Stimulated activated CD8-positive, alpha-beta memory T cell treated with anti-CD3 and anti-CD28 coated beads, Interleukin-4, amount 100 ng/mL, for 24 hours (primary cell): ENCODE measurements at regions not wholly inside any gene's neighbourhood (a gene's known extent, or its start where the extent isn't known, plus 50 kb on each side); places are given as distances from the start of the nearest gene placed in this dataset.
"Not testable (repeated sequence)": the region's sequence is repeated elsewhere in the genome, so short reads cannot be mapped to it uniquely, and the experiment has no call there.

Experiments used
- DNase-seq: peaks from one replicate; pipeline ENCODE4 v3.0.0-alpha.2; 2020; ENCODE audit warnings: low read depth

DNA sequence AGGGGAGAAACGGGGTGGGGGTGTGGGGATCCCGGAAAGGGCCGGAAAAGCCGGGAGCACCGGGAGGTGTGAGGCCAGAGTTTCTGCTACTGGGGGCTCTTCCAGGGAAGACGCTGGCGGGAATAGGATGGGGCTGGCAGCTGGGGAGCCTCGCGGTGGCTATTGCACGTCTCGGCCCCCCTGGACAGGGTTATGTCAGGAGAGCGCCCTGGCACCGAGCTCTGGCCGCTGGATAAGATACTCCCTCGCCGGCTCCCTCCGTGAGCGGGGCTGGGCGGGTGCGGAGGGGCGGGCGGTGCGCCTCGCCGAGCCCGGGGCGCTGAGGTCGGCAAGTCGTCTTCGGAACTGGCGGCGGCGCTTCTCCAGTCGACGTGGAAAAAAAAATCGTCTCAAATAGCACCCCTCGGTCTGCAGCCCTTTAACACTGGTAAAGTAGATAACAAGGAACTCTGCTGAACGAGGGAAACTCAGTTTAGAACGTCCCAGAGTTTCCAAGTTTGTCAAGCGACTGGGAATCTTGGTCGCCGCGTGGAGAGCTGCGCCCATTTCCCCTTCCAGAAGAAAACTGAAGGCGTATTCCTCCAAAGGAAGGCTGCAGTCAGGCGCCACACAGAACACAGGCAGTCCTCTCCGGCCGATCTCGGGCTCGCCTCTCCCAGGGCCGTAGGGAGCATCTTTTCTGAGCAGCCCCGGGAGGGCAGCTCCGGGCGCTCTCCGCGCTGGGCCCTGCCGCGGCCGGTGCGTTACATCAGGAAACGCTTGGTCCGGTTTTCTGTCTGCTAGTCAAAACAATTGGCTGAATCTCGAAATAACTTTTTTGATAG, 115.1 kb downstream of the KCNRG start:
- DNase-seq, result no peak

DNA sequence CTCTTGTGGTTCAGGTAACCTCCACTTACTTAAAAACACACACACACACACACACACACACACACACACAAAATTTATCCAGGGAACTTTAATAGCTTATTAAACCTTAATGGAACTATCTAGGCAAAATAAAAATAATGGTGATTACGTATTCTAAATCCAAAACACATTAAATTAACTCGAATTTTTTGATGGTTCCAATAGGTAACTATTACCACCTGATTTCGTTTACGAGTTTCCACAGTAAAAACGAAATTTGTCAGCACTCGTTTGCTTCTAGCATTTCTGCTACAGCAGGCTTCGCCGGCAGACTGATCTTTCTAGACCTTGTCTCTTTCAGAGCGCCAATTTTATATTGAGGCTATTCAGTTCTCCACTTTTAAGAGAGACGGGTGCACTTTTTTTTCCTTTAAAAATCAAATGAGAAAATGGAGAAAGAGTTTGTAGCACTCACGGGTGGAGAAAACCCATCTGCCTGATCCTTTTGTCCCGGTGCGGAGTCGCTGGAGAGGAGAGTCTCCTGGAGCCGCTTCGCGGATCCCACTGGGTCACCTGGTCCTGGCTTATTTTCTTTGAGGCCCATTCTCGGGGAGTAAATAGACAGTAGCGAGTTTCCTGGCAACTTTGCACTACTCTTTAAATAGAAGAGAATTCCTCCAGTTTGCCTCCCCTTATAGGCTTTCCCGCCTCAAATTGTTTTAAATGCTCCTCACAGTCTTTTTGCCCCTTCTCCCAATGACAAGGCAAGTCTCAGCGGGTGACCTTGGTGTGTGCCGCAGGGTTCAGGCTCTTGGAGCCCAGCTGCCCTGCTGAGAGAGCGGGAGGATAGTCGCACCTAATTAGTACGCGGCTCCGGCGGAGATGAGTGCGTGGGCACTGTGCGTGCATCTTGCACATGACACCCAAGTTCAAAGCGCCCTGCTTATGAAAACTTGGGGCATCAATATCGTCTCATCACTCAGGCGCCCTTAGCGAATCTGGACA, 117.0 kb downstream of the KCNRG start:
- no peak for DNase-seq

DNA sequence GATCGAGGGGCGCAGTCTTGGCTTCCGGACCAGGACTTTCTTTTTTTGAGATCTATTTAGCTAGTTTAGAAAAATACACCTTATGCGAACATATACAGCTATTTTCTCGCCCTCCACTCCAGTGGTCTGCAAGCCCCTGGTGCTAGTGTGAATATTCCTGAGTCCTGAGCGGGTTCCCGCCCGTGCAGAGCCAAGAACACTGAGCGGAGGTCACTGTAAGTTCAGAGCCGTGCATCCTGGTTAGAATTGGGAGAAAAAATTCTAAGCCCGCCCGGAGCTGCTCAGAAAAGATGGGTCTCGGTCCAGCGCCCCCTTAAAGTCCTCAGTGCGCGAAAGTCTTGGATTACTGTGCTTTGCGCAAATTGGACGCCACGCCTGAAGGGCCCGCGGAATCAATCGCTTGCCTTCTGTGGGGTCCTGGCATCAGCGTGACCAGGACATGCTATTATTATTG, 117.7 kb downstream of the KCNRG start:
- no peak for DNase-seq

DNA sequence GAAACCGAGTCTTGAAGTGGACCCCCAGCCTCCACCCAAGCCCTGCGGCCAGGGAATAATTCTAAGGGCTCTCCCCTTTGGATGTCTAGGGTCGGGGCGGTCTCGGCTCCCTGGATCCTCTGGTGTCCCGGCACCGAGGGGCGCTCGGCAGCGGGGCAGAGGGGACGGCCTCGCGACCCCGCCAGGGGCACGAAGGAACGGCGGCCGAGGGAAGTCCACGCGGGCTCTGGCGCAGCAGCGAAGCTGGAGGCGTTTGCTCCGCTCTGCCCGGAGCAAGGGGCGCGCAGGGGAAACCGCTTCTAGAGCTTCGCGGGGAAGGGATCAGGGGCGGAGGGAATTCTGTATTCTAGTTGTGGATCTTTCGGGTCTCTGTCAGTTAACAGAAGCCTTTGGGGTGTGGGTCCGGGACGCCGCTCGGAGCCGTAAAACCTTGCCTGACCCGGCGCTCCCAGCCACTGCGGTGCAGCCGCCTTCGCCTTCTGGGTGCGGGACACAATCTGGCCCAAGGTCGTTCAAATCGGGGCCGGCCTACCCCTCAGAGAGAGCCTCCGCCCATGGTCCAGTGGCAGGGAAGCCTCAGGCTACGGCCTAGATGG, 118.2 kb downstream of the KCNRG start:
- DNase-seq, result no peak

DNA sequence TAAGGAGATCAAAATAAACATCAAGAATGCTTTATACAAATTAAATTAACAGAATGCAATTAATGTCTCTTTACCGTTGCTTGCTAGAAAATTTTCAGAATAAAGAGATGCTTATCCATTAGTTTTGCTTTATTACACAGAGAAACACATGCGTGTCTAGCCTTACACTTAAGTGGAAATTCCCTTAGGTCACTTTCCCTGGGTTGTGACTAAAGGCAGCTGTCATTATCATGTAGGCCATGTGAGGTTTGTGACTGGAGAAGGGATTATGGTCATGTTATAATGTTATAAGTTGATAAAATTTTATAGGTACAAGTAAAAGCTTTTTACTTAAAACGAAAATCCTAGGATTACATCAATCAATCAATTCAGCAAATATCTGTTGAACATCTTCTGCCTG, 121.0 kb downstream of the KCNRG start:
- DNase-seq, result no peak

DNA sequence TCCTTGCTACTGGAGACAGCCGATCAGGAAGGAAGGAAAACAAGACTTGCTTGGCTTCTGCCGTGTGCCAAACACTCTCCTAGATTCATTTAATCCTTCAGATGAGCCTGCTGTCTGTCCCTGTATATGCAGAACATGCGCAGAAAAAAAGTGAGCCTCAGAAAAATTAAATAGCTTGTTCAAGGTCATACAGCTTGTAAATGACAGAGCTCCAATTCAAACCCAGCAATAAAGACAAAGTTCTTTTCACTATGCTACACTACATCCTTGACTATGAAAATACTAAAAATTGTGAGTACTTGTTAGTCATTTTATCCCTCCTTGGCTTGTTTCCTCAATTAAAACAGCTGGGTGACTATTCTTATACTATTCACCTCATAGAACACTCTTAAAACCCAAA, 121.4 kb downstream of the KCNRG start:
- DNase-seq, result no peak

DNA sequence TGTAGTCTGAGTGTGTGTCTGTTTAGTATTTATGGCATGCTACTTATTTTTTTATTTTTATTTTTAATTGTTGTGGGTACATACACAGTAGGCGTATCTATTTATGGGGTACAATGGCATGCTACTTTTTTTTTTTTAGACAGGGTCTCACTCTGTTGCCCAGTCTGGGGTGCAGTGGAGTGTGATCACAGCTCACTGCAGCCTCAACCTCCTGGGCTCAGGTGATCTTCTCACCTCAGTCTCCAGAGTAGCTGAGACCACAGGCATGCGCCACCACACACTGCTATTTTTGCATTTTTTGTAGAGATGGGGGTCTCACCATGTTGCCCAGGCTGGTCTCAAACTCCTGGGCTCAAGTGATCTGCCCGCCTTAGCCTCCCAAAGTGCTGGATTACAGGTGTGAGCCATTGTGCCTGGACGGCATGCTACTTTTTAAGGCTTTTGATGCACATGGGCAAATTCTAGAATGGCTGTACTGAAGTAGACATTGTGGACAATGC, 124.2 kb downstream of the KCNRG start:
- not testable (repeated sequence) for DNase-seq

DNA sequence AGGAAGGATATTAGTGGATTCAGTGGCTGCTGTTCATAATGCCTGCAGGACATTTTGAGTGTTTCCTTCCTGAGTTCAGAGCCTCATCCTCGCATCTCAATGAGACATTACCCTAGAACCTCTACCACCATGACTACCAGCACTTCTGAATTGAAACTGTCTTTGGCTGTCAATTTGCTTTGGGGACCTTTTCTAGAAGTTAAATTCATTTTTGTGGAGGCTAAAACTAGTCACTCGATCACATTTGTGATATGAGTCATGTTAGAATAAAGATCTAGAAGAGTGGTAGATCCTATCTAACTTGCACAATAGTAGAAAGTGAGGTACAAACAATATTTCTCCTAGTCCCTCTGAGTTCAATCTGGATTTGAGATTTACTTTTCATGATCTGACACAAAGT, 124.9 kb downstream of the KCNRG start:
- no peak for DNase-seq

DNA sequence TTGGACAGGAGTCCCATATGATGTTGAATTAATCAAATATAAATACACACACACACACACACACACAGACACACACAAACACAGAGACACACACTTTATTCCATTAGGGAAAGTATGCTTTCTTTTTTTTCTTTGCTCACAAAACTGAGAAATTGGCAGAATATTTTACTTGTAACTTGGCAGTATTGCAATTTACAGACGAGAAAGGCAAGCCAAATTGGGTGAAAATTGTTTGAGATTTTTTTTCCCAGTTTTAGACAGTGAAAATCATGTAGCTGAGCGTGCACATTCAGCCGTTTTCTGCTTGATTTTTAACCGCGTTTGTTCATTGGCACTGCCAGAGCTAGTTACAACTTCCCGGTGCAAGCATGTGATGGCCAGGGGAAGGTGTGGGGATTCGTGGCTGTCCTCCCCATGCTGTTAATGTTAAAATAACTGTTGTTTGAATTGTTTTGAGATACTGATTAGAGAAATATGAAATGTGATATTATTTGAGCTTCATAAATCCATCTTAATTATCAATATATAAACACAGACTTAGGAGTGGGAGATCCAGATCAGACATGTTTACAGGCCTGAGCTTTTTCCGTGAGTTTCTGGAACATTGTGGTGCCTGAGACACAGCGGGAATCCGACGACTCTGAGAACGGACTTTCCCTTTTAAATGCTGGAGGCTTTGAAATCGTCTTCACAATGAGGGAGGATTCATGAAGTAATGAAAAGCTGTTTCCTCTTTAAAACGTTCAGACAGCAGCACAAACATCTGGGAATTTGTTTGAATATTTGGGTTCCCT, 125.5 kb downstream of the KCNRG start:
- DNase-seq, result no peak

DNA sequence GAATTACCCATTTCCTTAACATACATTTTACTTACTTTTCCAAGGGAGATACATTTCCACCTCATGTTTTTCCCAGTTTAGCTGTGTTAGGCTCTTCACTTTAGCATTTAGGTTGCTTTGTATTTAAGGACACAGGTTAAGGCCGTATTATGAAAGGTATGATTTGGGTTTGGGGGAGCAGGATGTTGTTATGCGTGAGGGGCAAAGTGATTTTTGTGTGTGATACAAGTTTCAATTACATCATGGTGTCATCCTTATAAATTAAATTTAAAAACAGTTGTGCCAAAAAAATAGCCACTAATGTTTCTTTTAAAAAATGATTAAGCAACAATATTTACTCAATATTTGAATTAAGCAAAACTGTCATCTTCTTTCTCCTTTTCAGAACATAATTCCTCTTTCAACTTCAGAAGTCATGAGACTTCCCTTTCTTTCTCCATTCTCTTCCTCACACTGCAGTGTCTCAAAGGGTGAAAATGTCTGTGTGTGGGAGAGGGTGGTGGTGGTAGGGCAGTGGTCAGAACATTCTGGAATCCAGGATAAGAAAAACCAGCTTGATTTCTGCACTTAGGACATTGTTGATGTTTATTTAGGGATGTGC, 126.2 kb downstream of the KCNRG start:
- no peak for DNase-seq

DNA sequence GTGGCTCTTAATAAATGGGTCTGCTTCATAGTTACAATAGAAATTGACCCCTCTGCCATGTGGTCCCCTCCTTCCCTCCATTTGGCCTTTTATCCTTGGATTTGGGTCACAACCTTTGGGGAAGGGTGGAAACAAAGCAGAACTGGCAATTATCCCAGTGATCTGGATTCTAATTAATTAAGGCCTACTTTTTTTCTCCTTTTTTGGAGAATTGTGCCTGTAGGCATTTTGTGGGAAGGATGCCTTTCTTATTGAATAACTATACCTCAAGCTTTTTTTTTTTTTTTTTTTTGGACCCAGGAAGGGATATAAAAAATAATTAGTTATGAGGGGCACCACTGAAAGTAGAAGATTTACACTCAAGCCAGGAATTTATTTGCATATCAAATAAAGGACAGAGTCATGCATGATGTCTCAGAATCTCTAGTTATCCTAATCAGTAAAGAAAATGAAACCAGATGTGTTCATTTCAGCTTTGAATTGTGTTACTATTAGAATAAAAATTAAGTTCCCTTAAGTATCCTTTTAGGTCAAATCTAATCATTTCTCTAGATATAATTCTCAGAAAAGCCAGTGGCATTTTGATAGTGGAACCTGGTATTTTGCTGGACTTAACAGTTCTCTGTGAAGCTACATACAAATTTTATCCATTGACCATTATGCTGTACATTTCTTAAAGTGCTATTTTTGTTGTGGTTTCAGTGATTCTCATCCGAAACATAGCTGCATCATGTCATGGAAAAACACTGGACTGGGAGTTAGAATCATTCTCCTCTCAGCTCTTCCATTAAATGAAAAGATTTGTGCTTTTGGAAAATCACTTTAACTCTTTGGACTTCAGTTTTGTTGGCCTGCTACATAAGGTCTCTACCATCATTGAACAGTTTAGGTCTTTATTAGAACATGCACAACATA, 129.3 kb downstream of the KCNRG start:
- DNase-seq, result no peak

DNA sequence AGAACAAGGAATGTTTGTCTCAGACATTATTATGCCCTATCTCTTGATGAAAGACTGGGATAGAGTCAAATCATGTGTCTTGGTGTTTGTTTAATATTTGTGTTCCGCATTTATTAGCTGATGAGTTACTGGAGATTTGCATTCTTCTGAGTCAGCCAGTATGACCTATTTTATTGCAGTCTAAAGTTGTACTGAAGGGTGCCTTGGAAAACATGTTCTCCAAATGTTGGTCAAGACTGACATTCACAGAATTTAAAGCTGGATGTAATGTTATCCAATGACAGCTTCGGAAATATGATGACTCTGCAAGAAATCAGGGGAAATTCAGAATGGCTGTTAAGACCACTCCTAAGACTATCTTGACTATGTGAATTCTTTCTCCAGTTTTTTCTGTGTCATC, 134.0 kb downstream of the KCNRG start:
- no peak for DNase-seq

DNA sequence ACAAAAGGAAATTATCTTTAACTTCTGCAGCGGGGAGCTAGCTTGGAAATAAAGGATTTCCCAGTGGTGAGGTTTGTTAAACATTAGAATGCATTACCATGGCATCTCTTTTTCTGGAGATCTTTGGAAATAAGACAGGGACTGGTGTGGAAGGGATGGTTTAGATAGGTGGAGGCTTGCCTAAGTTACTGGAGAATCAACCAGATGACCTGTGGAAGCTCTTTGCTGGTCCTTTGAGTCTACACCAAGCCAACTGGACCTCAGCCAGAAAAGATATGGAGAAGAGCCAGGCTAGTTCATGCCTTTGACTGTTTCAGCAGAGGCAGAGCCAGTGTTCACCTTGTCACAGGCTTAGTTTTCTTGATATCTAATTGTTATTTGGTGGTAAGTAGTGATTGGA, 134.7 kb downstream of the KCNRG start:
- no peak for DNase-seq

DNA sequence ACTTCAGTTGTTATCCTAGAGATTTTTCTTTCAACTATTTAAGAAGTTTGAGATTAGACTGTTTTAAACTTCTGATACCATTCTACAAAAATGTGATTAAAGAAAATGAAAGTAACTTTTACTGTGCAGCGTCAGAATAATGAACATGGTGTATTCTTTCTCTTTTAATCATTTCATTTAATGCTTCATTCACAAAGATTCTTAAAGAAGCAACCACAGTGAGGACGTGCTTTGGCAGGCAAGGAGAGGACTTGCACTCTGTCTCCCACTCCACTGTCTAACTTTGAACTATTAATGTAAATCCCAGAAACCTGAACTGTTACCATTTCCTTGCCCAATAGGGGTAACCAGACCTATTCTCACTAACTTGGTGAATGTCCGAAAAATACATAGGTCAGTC, 137.0 kb downstream of the KCNRG start:
- no peak for DNase-seq

DNA sequence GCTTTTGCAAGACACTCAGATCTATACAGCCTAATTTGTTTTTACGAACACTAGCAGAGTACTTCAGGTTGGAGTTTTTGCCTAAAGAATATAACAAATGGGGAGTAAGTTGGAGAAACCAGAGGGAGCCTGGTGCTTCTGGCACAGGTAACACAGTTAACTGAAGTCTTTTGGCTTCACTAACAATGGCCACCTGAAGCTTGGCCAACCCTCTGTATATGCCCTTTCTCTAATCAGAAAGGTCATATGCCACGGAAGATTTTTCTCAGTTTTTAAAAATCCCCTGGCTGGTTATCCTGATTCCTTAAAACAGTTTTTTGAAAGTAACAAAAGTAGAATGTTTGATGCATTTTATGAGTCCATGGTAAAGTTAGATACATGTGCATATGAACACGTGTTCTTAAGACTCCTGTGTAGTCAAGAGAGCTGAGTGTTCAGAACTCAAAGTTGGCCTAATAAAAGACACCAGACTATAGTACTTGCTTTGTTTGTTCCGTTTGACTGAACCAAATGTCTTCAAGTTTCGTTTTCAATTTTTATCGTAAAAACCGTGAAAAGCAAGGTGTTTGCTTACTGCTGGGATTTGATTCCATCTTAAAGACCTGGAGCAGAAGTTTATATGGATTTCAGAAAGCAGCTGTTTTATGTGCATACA, 137.5 kb downstream of the KCNRG start:
- DNase-seq, result no peak

DNA sequence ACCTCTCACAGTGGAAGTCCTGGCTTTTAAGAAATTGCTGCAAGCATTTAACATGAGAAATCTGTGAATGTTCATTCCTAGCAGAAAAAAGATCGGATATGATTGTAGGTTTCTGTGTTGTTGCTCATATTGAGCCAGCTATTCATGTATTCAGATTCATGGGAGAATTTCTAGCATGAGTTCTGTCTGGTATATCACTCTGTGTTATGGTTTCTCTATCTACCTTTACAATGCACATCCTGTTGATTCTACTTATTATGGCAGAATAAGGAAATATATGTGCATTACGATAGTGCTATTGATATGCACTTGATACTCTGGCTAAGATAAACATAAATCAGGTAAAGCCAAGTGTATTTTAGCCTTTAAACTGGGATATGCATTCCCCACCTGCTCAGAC, 138.2 kb downstream of the KCNRG start:
- DNase-seq, result no peak

DNA sequence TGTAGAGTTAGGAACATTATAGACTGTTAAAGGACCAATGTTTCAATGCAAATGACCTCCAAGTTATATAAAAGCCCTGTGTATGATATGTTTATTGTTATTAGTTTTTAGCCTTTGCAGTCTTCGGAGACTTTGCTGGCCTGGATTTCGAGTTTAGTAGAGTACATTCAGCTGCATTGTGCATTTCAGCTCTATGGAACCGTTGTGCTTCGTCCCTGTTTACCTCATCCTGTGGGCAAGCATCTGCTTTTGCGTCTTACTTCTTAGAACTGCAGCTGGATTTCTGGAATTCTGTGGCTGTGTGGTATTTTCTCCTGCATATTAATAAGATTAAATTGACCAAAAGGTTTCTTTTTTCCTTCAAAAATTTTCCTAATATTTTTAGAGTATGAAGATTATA, 138.6 kb downstream of the KCNRG start:
- no peak for DNase-seq

DNA sequence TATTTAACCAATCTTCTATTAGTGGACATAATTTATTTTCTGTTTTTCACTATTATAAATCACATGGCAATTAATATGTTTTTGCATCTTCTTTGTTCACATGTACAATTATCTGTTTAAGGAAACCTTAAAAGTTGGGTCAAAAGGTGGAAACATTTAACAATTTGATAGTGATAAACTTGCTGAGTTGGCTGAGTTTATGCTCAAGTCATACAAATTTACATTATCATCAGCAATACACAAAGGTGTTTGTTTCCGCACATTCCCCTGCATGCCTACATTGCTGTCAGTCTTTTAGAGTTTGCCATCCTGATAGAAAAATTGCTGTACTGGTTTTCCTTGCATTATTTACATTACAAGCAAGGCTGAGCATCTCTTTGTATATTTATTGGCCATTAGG, 139.5 kb downstream of the KCNRG start:
- DNase-seq, result no peak

DNA sequence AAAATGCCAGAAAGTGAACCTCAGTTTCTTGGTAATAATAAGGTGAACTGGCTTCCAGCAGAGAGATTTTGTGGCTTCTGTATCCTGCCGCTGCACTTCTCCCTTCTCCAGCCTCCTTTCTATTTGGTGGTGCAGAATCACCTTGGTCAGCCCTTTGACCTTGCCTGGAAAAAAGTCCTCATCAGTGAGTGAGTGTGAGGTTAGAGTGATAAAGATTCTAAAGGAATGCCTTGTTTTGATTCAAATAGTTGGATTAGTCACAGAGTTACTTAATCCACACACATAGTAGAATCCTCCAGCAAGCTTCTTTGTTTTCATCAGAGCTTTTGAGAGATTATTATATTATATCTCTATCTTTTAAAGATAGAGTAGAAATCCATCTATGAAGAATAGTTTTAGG, 140.9 kb downstream of the KCNRG start:
- DNase-seq, result no peak
